ENCODE measurements at regions not wholly inside any gene's neighbourhood (a gene's known extent, or its start where the extent isn't known, plus 50 kb on each side); places are given as distances from the start of the nearest gene placed in this dataset.

DNA sequence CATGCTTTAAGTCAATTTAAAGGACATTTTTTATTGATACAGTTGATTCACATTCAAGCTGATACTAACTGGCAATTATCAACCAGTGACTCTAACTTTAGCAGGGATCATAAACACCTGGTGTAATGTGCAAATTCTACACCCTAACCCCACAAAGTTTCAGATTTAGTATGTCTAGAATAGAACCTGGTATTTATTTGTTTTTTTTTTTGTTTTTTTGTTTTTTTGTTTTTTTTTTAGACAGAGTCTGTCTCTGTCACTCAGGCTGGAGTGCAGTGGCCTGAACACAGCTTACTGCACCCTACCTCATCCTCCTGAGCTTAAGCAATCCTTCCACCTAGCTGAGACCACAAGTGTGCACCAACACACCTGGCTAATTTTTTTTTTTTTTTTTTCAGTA lies 311.2 kb upstream of the SEMA6A start:
- no peak for DNase-seq (ENCODE audit: low read depth)
- no peak overlapping the region for H3K4me3 ChIP-seq (ENCODE audit: low read depth, low read length)
- TF ChIP-seq, protein P1, sequence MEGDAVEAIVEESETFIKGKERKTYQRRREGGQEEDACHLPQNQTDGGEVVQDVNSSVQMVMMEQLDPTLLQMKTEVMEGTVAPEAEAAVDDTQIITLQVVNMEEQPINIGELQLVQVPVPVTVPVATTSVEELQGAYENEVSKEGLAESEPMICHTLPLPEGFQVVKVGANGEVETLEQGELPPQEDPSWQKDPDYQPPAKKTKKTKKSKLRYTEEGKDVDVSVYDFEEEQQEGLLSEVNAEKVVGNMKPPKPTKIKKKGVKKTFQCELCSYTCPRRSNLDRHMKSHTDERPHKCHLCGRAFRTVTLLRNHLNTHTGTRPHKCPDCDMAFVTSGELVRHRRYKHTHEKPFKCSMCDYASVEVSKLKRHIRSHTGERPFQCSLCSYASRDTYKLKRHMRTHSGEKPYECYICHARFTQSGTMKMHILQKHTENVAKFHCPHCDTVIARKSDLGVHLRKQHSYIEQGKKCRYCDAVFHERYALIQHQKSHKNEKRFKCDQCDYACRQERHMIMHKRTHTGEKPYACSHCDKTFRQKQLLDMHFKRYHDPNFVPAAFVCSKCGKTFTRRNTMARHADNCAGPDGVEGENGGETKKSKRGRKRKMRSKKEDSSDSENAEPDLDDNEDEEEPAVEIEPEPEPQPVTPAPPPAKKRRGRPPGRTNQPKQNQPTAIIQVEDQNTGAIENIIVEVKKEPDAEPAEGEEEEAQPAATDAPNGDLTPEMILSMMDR (IDR thresholded peaks at IDR 0.05; ENCODE audit: insufficient read depth, low read length): no peak

DNA sequence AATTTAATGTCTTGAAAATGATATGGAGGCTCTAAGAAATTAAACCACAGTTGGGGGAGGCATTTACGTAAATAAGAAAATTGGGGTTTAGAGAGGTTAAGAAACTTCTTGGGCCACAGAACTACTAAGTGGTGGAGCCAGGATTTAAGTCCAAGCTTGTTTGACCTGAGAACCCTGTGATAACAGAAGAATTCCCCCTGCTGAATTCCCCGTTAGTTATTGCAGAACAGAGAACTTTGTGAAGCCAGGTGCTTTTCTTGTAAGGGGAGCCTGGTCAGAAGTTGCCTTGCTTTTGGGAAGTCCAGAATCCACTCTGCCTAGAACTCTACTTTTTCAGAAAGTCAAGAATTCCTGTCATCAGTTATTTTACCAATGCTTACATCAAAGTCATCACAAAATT lies 309.3 kb upstream of the SEMA6A start:
- no peak overlapping the region for H3K4me3 ChIP-seq (ENCODE audit: low read depth, low read length)
- TF ChIP-seq, protein P1 (IDR thresholded peaks at IDR 0.05; ENCODE audit: insufficient read depth, low read length): no peak
- DNase-seq (ENCODE audit: low read depth): no peak

- no peak overlapping the region for H3K4me3 ChIP-seq (ENCODE audit: low read depth, low read length)
- DNase-seq (ENCODE audit: low read depth): no peak
- TF ChIP-seq, protein P1 (IDR thresholded peaks at IDR 0.05; ENCODE audit: insufficient read depth, low read length): no peak
Observed at GRCh38 chr5:116881921-116882531, 307.4 kb upstream of the SEMA6A start.

DNA sequence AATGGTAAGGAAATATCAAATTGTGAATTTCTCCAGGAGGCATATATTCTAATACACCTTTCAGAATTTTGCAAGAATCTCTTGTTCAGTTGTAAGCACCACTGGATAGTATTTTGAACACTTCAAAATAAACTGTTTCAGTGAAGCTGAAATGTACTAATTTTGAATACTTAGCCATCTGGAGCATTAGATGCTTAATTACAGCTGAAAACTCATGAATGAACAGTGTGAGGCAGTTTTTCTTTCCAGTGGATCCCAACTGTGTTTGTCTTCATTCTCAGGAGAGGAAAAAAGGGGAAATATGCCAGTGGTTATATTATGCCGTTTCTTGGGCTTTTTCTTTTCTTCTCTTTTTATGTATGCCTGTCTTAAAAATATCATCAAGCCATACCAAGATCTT lies 306.0 kb upstream of the SEMA6A start:
- TF ChIP-seq, protein P1 (IDR thresholded peaks at IDR 0.05; ENCODE audit: insufficient read depth, low read length): no peak
- no peak for DNase-seq (ENCODE audit: low read depth)
- no peak overlapping the region for H3K4me3 ChIP-seq (ENCODE audit: low read depth, low read length)

- H3K4me3 ChIP-seq (ENCODE audit: low read depth, low read length): no peak overlapping the region
- DNase-seq (ENCODE audit: low read depth): no peak
- TF ChIP-seq, protein P1 (IDR thresholded peaks at IDR 0.05; ENCODE audit: insufficient read depth, low read length): no peak
Observed at GRCh38 chr5:116880150-116880549, 305.5 kb upstream of the SEMA6A start.

DNA sequence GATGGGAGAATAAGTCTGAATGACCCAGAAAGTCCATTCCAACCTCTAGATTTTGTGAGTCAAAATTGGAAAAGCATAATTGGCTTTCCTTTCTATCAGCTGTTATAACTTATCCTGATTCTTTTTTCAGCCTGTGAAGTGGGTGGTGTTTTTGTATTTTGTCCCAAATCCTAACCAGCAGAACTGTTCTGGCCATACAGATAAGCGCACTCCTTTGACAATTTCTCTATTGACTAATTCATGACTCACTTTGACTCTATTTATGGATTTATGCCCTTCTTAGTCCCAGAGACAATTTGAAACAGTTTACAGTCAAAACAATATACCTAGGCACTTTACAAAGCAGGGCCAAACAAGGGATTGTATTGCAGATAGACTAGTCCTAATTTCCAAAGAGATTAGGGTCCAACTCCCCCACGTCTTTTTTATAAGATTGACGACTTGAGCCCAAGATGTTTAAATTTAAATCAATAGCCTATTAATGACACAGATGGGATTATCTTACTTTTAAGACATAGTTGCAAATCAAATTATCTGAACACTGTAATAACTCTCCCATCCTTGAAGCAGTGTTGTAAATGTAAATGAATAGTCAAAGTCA lies 301.7 kb upstream of the SEMA6A start:
- no peak overlapping the region for H3K4me3 ChIP-seq (ENCODE audit: low read depth, low read length)
- TF ChIP-seq, protein P1 (IDR thresholded peaks at IDR 0.05; ENCODE audit: insufficient read depth, low read length): no peak
- DNase-seq (ENCODE audit: low read depth): no peak

DNA sequence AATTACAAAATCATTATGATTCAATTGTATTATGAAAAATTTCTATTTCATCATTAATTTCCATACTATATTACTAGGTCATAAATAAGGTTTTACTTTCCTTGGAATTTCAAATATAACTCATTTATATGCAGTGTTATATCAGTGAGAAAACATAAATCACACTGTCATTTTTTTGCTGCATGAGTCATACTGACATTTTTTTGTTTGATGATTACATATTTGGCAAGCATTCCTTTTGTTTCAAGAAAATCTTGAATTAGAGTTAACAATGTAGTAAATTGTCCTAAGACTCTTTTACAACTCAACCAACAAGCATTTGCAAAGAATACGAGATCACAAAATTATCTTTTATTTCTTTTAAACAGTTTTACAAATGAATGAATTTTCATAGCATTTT lies 298.4 kb upstream of the SEMA6A start:
- H3K4me3 ChIP-seq (ENCODE audit: low read depth, low read length): no peak overlapping the region
- no peak for DNase-seq (ENCODE audit: low read depth)
- TF ChIP-seq, protein P1 (IDR thresholded peaks at IDR 0.05; ENCODE audit: insufficient read depth, low read length): no peak

All from fibroblast of the aortic adventitia (primary cell).